ENCODE measurements at regions not wholly inside any gene's neighbourhood (a gene's known extent, or its start where the extent isn't known, plus 50 kb on each side); places are given as distances from the start of the nearest gene placed in this dataset.

GRCh38 chr20:55515832-55516231 lies 489.5 kb downstream of the CBLN4 start:
- ATAC-seq (ENCODE audit: low FRiP score) (no peak), DNase-seq (ENCODE audit: low spot score) (no peak)
- TF ChIP-seq CTCF (IDR thresholded peaks at IDR 0.05) = no peak

GRCh38 chr20:55514531-55514930 lies 490.8 kb downstream of the CBLN4 start:
- ATAC-seq (ENCODE audit: low FRiP score) (no peak), DNase-seq (ENCODE audit: low spot score) (no peak)
- TF ChIP-seq CTCF (IDR thresholded peaks at IDR 0.05) = no peak

- DNase-seq (ENCODE audit: low spot score) (no peak), ATAC-seq (ENCODE audit: low FRiP score) (no peak)
- TF ChIP-seq CTCF (IDR thresholded peaks at IDR 0.05) = no peak
Observed at GRCh38 chr20:55513954-55514353, 491.4 kb downstream of the CBLN4 start.

GRCh38 chr20:55500130-55500529 lies 505.2 kb downstream of the CBLN4 start:
- ATAC-seq (ENCODE audit: low FRiP score) (no peak), DNase-seq (ENCODE audit: low spot score) (no peak)
- no peak for TF ChIP-seq CTCF (IDR thresholded peaks at IDR 0.05)

GRCh38 chr20:55488593-55488992 lies 516.7 kb downstream of the CBLN4 start:
- ATAC-seq (ENCODE audit: low FRiP score) = no peak
- TF ChIP-seq CTCF (IDR thresholded peaks at IDR 0.05) = no peak
- no peak for DNase-seq (ENCODE audit: low spot score)

- ATAC-seq (ENCODE audit: low FRiP score) (no peak), DNase-seq (ENCODE audit: low spot score) (no peak)
- no peak for TF ChIP-seq CTCF (IDR thresholded peaks at IDR 0.05)
Observed at GRCh38 chr20:55478724-55479450, 526.4 kb downstream of the CBLN4 start.

- ATAC-seq (ENCODE audit: low FRiP score) (no peak), DNase-seq (ENCODE audit: low spot score) (no peak)
- no peak for TF ChIP-seq CTCF (IDR thresholded peaks at IDR 0.05)
Observed at GRCh38 chr20:55472704-55473103, 532.6 kb downstream of the CBLN4 start.

Data from omental fat pad (tissue), 3 donors.